ENCODE measurements at regions not wholly inside any gene's neighbourhood (a gene's known extent, or its start where the extent isn't known, plus 50 kb on each side); places are given as distances from the start of the nearest gene placed in this dataset.

DNA sequence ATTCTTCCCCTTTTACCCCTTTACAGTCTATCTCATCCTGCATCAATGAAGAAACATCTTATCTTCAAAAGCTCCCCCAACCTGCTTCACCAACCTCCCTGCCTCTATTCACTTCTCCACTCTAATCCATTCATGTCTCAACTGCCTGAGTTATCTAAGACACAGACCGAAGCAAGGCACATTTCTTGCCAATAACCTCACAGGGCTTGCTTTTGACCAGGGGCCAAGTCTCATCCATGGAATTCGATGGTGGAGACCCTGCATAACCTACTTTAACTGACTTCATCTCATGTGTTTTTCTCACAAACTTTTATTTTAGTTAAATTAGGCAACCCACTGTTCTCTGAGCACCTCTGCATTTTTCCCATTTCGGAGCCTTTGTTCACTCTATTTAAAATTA is 69.7 kb downstream of the MYCN start:
- H3K36me3 ChIP-seq (ENCODE audit: control insufficient read depth in 4 of 4, insufficient read depth in 4 of 4, low read length in 4 of 4) = no peaks in the 10 kb centered on the region
- H3K4me3 ChIP-seq = no peak overlapping the region
- H3K27me3 ChIP-seq (ENCODE audit: control insufficient read depth in 3 of 3, insufficient read depth in 3 of 3, low read length in 2 of 3) = peaks cover 0 to 33% (median 16%) of the 10 kb centered on the region in 3 donors
- no peak for DNase-seq
- no peak for TF ChIP-seq CTCF (IDR thresholded peaks at IDR 0.05; ENCODE audit: control extremely low read depth, extremely low read depth)
- H3K9me3 ChIP-seq (ENCODE audit: control insufficient read depth in 4 of 4, insufficient read depth in 3 of 4, low read length in 3 of 4) = peaks cover 0 to 2% (median 0%) of the 10 kb centered on the region in 4 donors
- 76 to 87% methylated on average over 3 of the region's 3 CpGs for WGBS, 2 donors
- no peak overlapping the region for H3K27ac ChIP-seq (ENCODE audit: low read depth in 1 of 2, low read length in 1 of 2)
- peaks cover 0 to 21% (median 7%) of the 10 kb centered on the region in 5 donors for H3K4me1 ChIP-seq (ENCODE audit: control insufficient read depth in 5 of 5, insufficient read depth in 5 of 5, low read length in 5 of 5)
- ATAC-seq (ENCODE audit: insufficient read depth, low FRiP score) = no peak
- no peak overlapping the region for H3K9ac ChIP-seq (ENCODE audit: insufficient read depth in 1 of 2, low read length in 2 of 2)

DNA sequence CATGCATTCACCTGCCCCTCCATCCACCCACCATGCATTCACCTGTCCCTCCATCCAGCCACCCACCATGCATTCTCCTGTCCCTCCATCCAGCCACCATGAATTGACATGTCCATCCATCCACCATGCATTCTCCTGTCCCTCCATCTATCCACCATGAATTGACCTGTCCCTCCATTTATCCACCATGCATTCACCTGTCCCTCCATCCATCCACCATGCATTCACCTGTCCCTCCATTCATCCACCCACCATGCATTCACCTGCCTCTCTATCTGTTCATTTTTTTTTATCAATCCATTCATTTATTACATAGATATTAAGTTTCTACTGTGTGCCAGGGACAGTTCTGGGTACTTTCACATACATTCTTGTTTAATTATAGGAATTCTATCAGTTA is 69.2 kb downstream of the MYCN start:
- Histone ChIP-seq H3K4me3 (no peak overlapping the region), H3K27me3 (ENCODE audit: control insufficient read depth in 3 of 3, insufficient read depth in 3 of 3, low read length in 2 of 3) (peaks cover 0 to 29% (median 14%) of the 10 kb centered on the region in 3 donors), H3K9ac (ENCODE audit: insufficient read depth in 1 of 2, low read length in 2 of 2) (no peak overlapping the region), H3K4me1 (ENCODE audit: control insufficient read depth in 5 of 5, insufficient read depth in 5 of 5, low read length in 5 of 5) (peaks cover 0 to 20% (median 7%) of the 10 kb centered on the region in 5 donors), H3K27ac (ENCODE audit: low read depth in 1 of 2, low read length in 1 of 2) (no peak overlapping the region), H3K9me3 (ENCODE audit: control insufficient read depth in 4 of 4, insufficient read depth in 3 of 4, low read length in 3 of 4) (peaks cover 0 to 2% (median 0%) of the 10 kb centered on the region in 4 donors), H3K36me3 (ENCODE audit: control insufficient read depth in 4 of 4, insufficient read depth in 4 of 4, low read length in 4 of 4) (no peaks in the 10 kb centered on the region)
- DNase-seq (no peak), ATAC-seq (ENCODE audit: insufficient read depth, low FRiP score) (no peak)
- no peak for TF ChIP-seq CTCF (IDR thresholded peaks at IDR 0.05; ENCODE audit: control extremely low read depth, extremely low read depth)

- Histone ChIP-seq H3K4me1 (ENCODE audit: control insufficient read depth in 5 of 5, insufficient read depth in 5 of 5, low read length in 5 of 5) (peaks cover 0 to 14% (median 5%) of the 10 kb centered on the region in 5 donors), H3K9me3 (ENCODE audit: control insufficient read depth in 4 of 4, insufficient read depth in 3 of 4, low read length in 3 of 4) (peaks cover 0 to 3% (median 0%) of the 10 kb centered on the region in 4 donors), H3K9ac (ENCODE audit: insufficient read depth in 1 of 2, low read length in 2 of 2) (no peak overlapping the region), H3K4me3 (no peak overlapping the region), H3K27ac (ENCODE audit: low read depth in 1 of 2, low read length in 1 of 2) (no peak overlapping the region), H3K36me3 (ENCODE audit: control insufficient read depth in 4 of 4, insufficient read depth in 4 of 4, low read length in 4 of 4) (no peaks in the 10 kb centered on the region), H3K27me3 (ENCODE audit: control insufficient read depth in 3 of 3, insufficient read depth in 3 of 3, low read length in 2 of 3) (peaks cover 0 to 29% (median 14%) of the 10 kb centered on the region in 3 donors)
- peak in 1 of 3 donors; percentile 34 for DNase-seq
- ATAC-seq (ENCODE audit: insufficient read depth, low FRiP score) = no peak
- no peak for TF ChIP-seq CTCF (IDR thresholded peaks at IDR 0.05; ENCODE audit: control extremely low read depth, extremely low read depth)
- WGBS, 2 donors = 76 to 85% methylated on average over 6 of the region's 6 CpGs
These were observed 68.5 kb downstream of the MYCN start for GRCh38 chr2:16008856-16009255.

DNA sequence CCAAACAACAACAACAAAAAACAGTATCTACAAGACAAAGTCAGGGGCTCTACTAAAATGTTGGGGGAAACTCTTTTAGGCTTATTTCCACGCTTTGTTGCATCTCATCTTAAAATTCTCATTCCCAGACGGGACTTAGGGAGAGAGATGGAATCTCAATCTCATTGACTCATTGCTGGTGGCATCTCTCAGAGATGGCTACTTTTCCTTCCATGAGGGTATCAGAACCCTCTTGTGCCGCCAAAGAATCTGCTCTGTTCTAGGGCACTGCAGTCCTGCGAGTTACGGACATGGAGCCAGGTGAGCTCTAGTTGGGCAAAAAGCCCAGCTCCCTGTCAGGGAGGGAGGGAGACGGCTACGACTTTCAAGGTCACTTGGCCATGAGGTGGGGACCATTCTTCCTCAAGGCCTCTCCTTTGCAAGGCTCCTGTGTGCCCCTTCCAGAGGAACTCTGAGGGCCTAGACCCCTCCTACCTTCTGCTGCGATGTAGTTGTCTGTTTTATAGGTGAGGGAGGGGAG is 68.0 kb downstream of the MYCN start:
- 71% methylated on average over 8 of the region's 8 CpGs for WGBS, 2 donors
- no peak overlapping the region for H3K27ac ChIP-seq (ENCODE audit: low read depth in 1 of 2, low read length in 1 of 2)
- H3K4me1 ChIP-seq (ENCODE audit: control insufficient read depth in 5 of 5, insufficient read depth in 5 of 5, low read length in 5 of 5) = peaks cover 0 to 9% (median 5%) of the 10 kb centered on the region in 5 donors
- ATAC-seq (ENCODE audit: insufficient read depth, low FRiP score) (no peak), DNase-seq (no peak)
- H3K4me3 ChIP-seq = no peak overlapping the region
- H3K9me3 ChIP-seq (ENCODE audit: control insufficient read depth in 4 of 4, insufficient read depth in 3 of 4, low read length in 3 of 4) = peaks cover 0 to 3% (median 0%) of the 10 kb centered on the region in 4 donors
- peaks cover 0 to 27% (median 9%) of the 10 kb centered on the region in 3 donors for H3K27me3 ChIP-seq (ENCODE audit: control insufficient read depth in 3 of 3, insufficient read depth in 3 of 3, low read length in 2 of 3)
- no peaks in the 10 kb centered on the region for H3K36me3 ChIP-seq (ENCODE audit: control insufficient read depth in 4 of 4, insufficient read depth in 4 of 4, low read length in 4 of 4)
- no peak for TF ChIP-seq CTCF (IDR thresholded peaks at IDR 0.05; ENCODE audit: control extremely low read depth, extremely low read depth)
- H3K9ac ChIP-seq (ENCODE audit: insufficient read depth in 1 of 2, low read length in 2 of 2) = no peak overlapping the region
